DOHH2 (cell line): ENCODE measurements at regions not wholly inside any gene's neighbourhood (a gene's known extent, or its start where the extent isn't known, plus 50 kb on each side); places are given as distances from the start of the nearest gene placed in this dataset.

Source experiments
- H3F3A ChIP-seq: fragments of 200-600 bp; sonication (generic), shearing (Covaris generic); 2 replicates; pipeline ENCODE4 v1.6.0; 2016; ENCODE audit warnings: antibody characterized with exemption, mild to moderate bottlenecking; ENCODE audit not compliant: control insufficient read depth, insufficient read depth
- H3K27ac ChIP-seq: fragments of 200-600 bp; sonication (generic); 2 replicates; pipeline ENCODE4 v1.5.1; 2014; ENCODE audit warnings: low read depth, mild to moderate bottlenecking, low read length, moderate library complexity
- H3K27me3 ChIP-seq: fragments of 200-600 bp; sonication (generic); 2 replicates; pipeline ENCODE4 v1.6.1; 2014; ENCODE audit warnings: mild to moderate bottlenecking, low read length, mixed read lengths; ENCODE audit not compliant: control insufficient read depth
- H3K36me3 ChIP-seq: fragments of 200-600 bp; sonication (generic); 2 replicates; pipeline ENCODE4 v1.6.1; 2014; ENCODE audit warnings: mild to moderate bottlenecking, low read length, moderate library complexity, mixed read lengths; ENCODE audit not compliant: control insufficient read depth
- H3K4me1 ChIP-seq: fragments of 200-600 bp; sonication (generic); 2 replicates; pipeline ENCODE4 v1.6.1; 2014; ENCODE audit warnings: mild to moderate bottlenecking, low read length, mixed read lengths; ENCODE audit not compliant: control insufficient read depth
- H3K4me2 ChIP-seq: fragments of 200-600 bp; sonication (generic); 2 replicates; pipeline ENCODE4 v1.6.0; 2014; ENCODE audit warnings: mild to moderate bottlenecking, low read length, moderate library complexity
- H3K4me3 ChIP-seq: fragments of 200-600 bp; sonication (generic); 2 replicates; pipeline ENCODE4 v1.5.1; 2014; ENCODE audit warnings: mild to moderate bottlenecking, low read length, mixed read lengths
- H3K79me2 ChIP-seq: fragments of 200-600 bp; sonication (generic); 2 replicates; pipeline ENCODE4 v1.6.1; 2014; ENCODE audit warnings: mild to moderate bottlenecking, low read length, mixed read lengths; ENCODE audit not compliant: control insufficient read depth
- H3K9me2 ChIP-seq: fragments of 200-600 bp; sonication (generic); replicated peaks from 2 replicates; pipeline ENCODE4 v1.6.1; 2014; ENCODE audit warnings: mild to moderate bottlenecking, low read length, mixed read lengths; ENCODE audit not compliant: control insufficient read depth
- H3K9me3 ChIP-seq: fragments of 200-600 bp; sonication (generic); 2 replicates; pipeline ENCODE4 v1.6.1; 2014; ENCODE audit warnings: antibody characterized with exemption, low read length, mixed read lengths; ENCODE audit not compliant: control insufficient read depth, insufficient read depth
- H4K20me1 ChIP-seq: fragments of 200-600 bp; sonication (generic); 2 replicates; pipeline ENCODE4 v1.6.0; 2014; ENCODE audit warnings: low read depth, mild to moderate bottlenecking, antibody characterized with exemption, low read length, moderate library complexity; ENCODE audit not compliant: control insufficient read depth, insufficient read depth
- EZH2phosphoT487 ChIP-seq: fragments of 200-600 bp; sonication (generic); IDR thresholded peaks from 2 replicates; pipeline ENCODE4 v1.6.1; 2017; ENCODE audit warnings: borderline replicate concordance, mild to moderate bottlenecking, antibody characterized with exemption, low read length, moderate library complexity, mixed read lengths
- TF ChIP-seq, protein P1 (sequence below): fragments of 200-600 bp; sonication (generic); IDR thresholded peaks from one replicate; pipeline ENCODE4 v1.5.1; 2014; ENCODE audit warnings: antibody characterized with exemption, mild to moderate bottlenecking, low read depth, low read length; ENCODE audit not compliant: poor library complexity, severe bottlenecking

DNA sequence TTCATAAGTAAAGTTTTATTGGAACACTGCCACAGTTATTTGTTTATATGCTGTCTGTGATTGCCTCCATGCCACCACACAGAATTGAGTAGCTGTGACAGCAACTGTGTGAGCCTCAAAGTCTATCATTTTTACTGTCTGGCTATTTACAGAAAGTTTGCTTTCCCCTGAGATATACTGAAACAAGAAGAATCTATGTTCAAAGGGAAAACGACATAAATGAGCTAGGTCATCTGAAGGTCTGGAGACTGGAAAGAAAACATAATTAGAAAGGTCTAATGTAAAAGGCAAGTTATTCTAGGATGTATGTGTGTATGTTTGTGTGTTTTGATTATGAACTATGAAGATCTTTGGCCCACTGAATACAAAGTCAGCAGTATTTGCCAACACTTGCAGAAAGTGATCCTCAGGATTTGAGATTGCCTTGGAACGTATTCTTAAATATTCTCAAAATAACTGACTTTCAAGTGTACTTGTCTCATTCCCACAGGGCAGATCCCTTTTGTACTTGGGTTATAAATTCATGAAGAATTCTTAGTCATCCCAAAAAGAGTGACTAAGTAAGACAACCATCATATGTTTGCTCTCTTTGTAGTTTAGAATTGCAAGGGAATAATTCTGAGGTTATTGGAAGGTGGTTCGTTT is 677.7 kb downstream of the DOK5 start:
- Histone ChIP-seq H3K9me3 (no peaks in the 10 kb centered on the region), H3K36me3 (no peaks in the 10 kb centered on the region), H3K79me2 (no peaks in the 10 kb centered on the region), H3K4me1 (no peaks in the 10 kb centered on the region), H4K20me1 (no peaks in the 10 kb centered on the region), H3F3A (no peaks in the 10 kb centered on the region), H3K4me3 (no peak overlapping the region), H3K9me2 (no peaks in the 10 kb centered on the region), H3K27me3 (no peaks in the 10 kb centered on the region), H3K4me2 (no peak overlapping the region), H3K27ac (no peak overlapping the region)
- TF ChIP-seq EZH2phosphoT487: no peak
- TF ChIP-seq, protein P1, sequence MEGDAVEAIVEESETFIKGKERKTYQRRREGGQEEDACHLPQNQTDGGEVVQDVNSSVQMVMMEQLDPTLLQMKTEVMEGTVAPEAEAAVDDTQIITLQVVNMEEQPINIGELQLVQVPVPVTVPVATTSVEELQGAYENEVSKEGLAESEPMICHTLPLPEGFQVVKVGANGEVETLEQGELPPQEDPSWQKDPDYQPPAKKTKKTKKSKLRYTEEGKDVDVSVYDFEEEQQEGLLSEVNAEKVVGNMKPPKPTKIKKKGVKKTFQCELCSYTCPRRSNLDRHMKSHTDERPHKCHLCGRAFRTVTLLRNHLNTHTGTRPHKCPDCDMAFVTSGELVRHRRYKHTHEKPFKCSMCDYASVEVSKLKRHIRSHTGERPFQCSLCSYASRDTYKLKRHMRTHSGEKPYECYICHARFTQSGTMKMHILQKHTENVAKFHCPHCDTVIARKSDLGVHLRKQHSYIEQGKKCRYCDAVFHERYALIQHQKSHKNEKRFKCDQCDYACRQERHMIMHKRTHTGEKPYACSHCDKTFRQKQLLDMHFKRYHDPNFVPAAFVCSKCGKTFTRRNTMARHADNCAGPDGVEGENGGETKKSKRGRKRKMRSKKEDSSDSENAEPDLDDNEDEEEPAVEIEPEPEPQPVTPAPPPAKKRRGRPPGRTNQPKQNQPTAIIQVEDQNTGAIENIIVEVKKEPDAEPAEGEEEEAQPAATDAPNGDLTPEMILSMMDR: no peak

DNA sequence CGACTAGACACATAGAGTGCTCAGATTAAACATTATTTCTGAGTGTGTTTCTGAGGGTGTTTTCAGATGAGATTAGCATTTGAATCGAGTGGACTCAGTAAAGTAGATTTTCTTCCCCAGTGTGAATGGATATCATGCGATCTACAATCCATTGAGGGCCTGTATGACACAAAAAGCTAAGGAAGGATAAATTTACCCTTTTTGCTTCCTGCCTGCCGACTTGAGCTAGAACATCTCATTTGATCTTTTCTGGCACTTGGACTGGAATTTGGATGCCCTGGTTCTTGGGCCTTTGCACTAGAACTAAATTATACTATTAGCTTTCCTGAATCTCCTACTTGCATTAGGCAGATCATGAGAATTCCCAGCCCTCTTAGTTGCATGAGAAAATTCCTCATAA is 675.8 kb downstream of the DOK5 start:
- H3K79me2 ChIP-seq: no peaks in the 10 kb centered on the region
- no peaks in the 10 kb centered on the region for H4K20me1 ChIP-seq
- no peaks in the 10 kb centered on the region for H3F3A ChIP-seq

DNA sequence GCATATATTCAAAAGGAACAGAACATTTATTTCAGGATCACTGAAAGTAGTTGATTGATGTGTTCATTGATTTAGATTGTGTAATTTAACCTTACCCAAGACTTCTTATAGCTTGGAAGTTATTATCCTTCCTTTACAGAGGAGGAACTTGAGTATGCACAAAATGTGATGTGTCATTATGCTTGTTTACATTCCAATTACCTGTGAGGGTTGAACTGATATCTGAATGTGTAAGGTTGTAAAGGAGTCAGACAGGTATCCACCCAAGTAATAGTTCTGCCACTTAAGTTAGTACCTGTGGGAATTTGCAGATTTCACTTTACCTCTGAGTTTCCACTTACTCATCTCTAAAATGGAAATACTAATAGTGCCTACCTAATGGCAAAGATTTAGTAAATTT is 668.2 kb downstream of the DOK5 start:
- H3K4me1 ChIP-seq: no peaks in the 10 kb centered on the region
- no peaks in the 10 kb centered on the region for H3F3A ChIP-seq
- H3K79me2 ChIP-seq: no peaks in the 10 kb centered on the region
- no peaks in the 10 kb centered on the region for H3K27me3 ChIP-seq
- TF ChIP-seq EZH2phosphoT487: no peak
- H3K36me3 ChIP-seq: no peaks in the 10 kb centered on the region
- no peaks in the 10 kb centered on the region for H4K20me1 ChIP-seq
- H3K9me3 ChIP-seq: no peaks in the 10 kb centered on the region
- H3K4me2 ChIP-seq: no peak overlapping the region
- no peak overlapping the region for H3K27ac ChIP-seq
- no peak overlapping the region for H3K4me3 ChIP-seq
- no peaks in the 10 kb centered on the region for H3K9me2 ChIP-seq

More for the DNA sequence above, 675.8 kb downstream of the DOK5 start:
- no peaks in the 10 kb centered on the region for H3K36me3 ChIP-seq
- TF ChIP-seq, protein P1: no peak
- no peak for TF ChIP-seq EZH2phosphoT487
- H3K9me3 ChIP-seq: no peaks in the 10 kb centered on the region
- H3K4me1 ChIP-seq: no peaks in the 10 kb centered on the region
- H3K27me3 ChIP-seq: no peaks in the 10 kb centered on the region
- H3K4me3 ChIP-seq: no peak overlapping the region
- H3K4me2 ChIP-seq: no peak overlapping the region
- no peak overlapping the region for H3K27ac ChIP-seq
- H3K9me2 ChIP-seq: no peaks in the 10 kb centered on the region

GRCh38 chr20:55142932-55143331 is 667.5 kb downstream of the DOK5 start:
- Histone ChIP-seq H3F3A (no peaks in the 10 kb centered on the region), H3K36me3 (no peaks in the 10 kb centered on the region), H3K27ac (no peak overlapping the region), H3K4me1 (no peaks in the 10 kb centered on the region), H3K9me2 (no peaks in the 10 kb centered on the region), H3K4me3 (no peak overlapping the region), H3K9me3 (no peaks in the 10 kb centered on the region), H3K79me2 (no peaks in the 10 kb centered on the region), H4K20me1 (no peaks in the 10 kb centered on the region), H3K27me3 (no peaks in the 10 kb centered on the region), H3K4me2 (no peak overlapping the region)
- TF ChIP-seq EZH2phosphoT487: no peak
- TF ChIP-seq, protein P1: no peak
